GM12878 (cell line): ENCODE measurements at regions not wholly inside any gene's neighbourhood (a gene's known extent, or its start where the extent isn't known, plus 50 kb on each side); places are given as distances from the start of the nearest gene placed in this dataset.

Experiments
- CHD4 ChIP-seq: fragments of 200-600 bp; sonication (generic); IDR thresholded peaks from 2 replicates; pipeline ENCODE4 v1.6.1; 2016; ENCODE audit warnings: mild to moderate bottlenecking
- CREB1 ChIP-seq: IDR thresholded peaks from 2 replicates; pipeline ENCODE4 v1.6.1; 2012; ENCODE audit warnings: low read depth, mild to moderate bottlenecking, inconsistent platforms
- CTCF ChIP-seq, 3 experiments: IDR thresholded peaks in 2 of 3; conservative IDR thresholded peaks in 1 of 3; 2 replicates each; pipeline ENCODE4 v1.5.1; 2011; ENCODE audit warnings: low read depth in 3 of 3, low read length in 3 of 3, mild to moderate bottlenecking in 3 of 3, control low read depth in 2 of 3, moderate library complexity in 2 of 3, inconsistent platforms in 1 of 3, mixed read lengths in 1 of 3; ENCODE audit not compliant: control insufficient read depth in 2 of 3, insufficient read depth in 1 of 3; ENCODE audit errors: extremely low read depth in 1 of 3
- KDM1A ChIP-seq: fragments of 200-600 bp; sonication (generic); IDR thresholded peaks from 2 replicates; pipeline ENCODE4 v1.6.1; 2016; ENCODE audit warnings: borderline replicate concordance
- MYC ChIP-seq: IDR thresholded peaks from 2 replicates; pipeline ENCODE4 v1.6.1; 2011; ENCODE audit warnings: mild to moderate bottlenecking, low read length, moderate library complexity, inconsistent platforms; ENCODE audit not compliant: insufficient read depth, insufficient replicate concordance, insufficient read length, severe bottlenecking
- NFYA ChIP-seq: IDR thresholded peaks from 2 replicates; pipeline ENCODE4 v1.6.1; 2011; ENCODE audit warnings: low read depth, mild to moderate bottlenecking, low read length, improper control_type of control experiment, borderline replicate concordance
- PML ChIP-seq: IDR thresholded peaks from 2 replicates; pipeline ENCODE4 v1.6.1; 2012; ENCODE audit warnings: low read length, inconsistent platforms
- SP1 ChIP-seq: IDR thresholded peaks from one replicate; pipeline ENCODE4 v1.6.1; 2011; ENCODE audit warnings: low read depth, low read length
- TCF7 ChIP-seq: IDR thresholded peaks from 2 replicates; pipeline ENCODE4 v1.6.1; 2014; ENCODE audit warnings: antibody characterized with exemption, borderline replicate concordance
- USF2 ChIP-seq: IDR thresholded peaks from 2 replicates; pipeline ENCODE4 v1.6.1; 2011; ENCODE audit warnings: low read depth, low read length, improper control_type of control experiment, borderline replicate concordance
- ZBTB33 ChIP-seq: fragments of 450-650 bp; IDR thresholded peaks from 2 replicates; pipeline ENCODE4 v1.6.1; 2017; ENCODE audit warnings: mild to moderate bottlenecking
- TF ChIP-seq, protein P1 (sequence below): fragments of 450-650 bp; IDR thresholded peaks from 2 replicates; pipeline ENCODE4 v1.6.1; 2017; ENCODE audit warnings: borderline replicate concordance
- TF ChIP-seq, protein P2 (sequence below): fragments of 450-650 bp; formaldehyde crosslinking; IDR thresholded peaks from 2 replicates; pipeline ENCODE4 v1.4.0; 2022; ENCODE audit warnings: mild to moderate bottlenecking, moderate library complexity
- TF ChIP-seq, protein P3 (sequence below): IDR thresholded peaks from 2 replicates; pipeline ENCODE4 v1.6.1; 2012; ENCODE audit warnings: mild to moderate bottlenecking, low read depth, low read length

DNA sequence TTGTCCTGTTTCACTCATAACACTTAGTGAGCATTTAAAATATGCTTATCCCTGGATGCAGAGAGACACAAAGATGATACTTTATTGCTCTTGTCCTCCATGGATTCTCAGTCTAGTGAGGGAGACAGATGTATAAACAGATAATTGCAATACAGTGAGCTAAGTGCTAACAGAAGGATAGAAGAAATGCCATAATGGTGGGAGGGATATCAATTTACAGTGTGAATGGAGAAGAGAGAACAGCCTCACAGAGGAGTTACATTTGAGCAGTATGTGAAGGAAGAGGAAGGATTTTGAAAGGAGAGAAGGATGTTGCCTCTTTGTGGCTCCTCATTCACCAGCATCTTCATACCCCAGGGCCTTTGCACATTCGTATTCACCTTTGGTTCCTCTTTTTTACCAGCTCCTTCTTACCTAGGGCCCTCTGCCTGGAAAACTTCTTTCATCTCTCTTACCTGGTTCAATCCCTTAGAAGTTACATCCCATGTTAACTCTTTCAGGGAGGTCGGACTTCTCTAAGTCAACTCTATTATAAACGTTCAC lies 341.7 kb downstream of the PRL start:
- TF ChIP-seq CTCF (IDR thresholded peaks at IDR 0.05 in 2 of 3, conservative IDR thresholded peaks at IDR 0.05 in 1 of 3; ENCODE audit: control insufficient read depth in 2 of 3, extremely low read depth in 1 of 3, insufficient read depth in 1 of 3, low read depth in 3 of 3, low read length in 3 of 3), result no peak
- TF ChIP-seq ZBTB33, result no peak
- TF ChIP-seq SP1, result no peak
- TF ChIP-seq PML, result no peak
- TF ChIP-seq USF2, result no peak
- TF ChIP-seq TCF7, result no peak
- no peak for TF ChIP-seq MYC
- TF ChIP-seq, protein P1, sequence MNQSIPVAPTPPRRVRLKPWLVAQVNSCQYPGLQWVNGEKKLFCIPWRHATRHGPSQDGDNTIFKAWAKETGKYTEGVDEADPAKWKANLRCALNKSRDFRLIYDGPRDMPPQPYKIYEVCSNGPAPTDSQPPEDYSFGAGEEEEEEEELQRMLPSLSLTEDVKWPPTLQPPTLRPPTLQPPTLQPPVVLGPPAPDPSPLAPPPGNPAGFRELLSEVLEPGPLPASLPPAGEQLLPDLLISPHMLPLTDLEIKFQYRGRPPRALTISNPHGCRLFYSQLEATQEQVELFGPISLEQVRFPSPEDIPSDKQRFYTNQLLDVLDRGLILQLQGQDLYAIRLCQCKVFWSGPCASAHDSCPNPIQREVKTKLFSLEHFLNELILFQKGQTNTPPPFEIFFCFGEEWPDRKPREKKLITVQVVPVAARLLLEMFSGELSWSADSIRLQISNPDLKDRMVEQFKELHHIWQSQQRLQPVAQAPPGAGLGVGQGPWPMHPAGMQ, result no peak
- TF ChIP-seq, protein P2, sequence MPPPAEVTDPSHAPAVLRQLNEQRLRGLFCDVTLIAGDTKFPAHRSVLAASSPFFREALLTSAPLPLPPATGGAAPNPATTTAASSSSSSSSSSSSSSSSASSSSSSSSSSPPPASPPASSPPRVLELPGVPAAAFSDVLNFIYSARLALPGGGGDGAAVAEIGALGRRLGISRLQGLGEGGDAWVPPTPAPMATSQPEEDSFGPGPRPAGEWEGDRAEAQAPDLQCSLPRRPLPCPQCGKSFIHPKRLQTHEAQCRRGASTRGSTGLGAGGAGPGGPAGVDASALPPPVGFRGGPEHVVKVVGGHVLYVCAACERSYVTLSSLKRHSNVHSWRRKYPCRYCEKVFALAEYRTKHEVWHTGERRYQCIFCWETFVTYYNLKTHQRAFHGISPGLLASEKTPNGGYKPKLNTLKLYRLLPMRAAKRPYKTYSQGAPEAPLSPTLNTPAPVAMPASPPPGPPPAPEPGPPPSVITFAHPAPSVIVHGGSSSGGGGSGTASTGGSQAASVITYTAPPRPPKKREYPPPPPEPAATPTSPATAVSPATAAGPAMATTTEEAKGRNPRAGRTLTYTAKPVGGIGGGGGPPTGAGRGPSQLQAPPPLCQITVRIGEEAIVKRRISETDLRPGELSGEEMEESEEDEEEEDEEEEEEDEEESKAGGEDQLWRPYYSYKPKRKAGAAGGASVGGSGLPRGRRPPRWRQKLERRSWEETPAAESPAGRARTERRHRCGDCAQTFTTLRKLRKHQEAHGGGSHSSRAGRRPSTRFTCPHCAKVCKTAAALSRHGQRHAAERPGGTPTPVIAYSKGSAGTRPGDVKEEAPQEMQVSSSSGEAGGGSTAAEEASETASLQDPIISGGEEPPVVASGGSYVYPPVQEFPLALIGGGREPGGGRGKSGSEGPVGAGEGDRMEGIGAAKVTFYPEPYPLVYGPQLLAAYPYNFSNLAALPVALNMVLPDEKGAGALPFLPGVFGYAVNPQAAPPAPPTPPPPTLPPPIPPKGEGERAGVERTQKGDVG, result no peak
- TF ChIP-seq, protein P3, sequence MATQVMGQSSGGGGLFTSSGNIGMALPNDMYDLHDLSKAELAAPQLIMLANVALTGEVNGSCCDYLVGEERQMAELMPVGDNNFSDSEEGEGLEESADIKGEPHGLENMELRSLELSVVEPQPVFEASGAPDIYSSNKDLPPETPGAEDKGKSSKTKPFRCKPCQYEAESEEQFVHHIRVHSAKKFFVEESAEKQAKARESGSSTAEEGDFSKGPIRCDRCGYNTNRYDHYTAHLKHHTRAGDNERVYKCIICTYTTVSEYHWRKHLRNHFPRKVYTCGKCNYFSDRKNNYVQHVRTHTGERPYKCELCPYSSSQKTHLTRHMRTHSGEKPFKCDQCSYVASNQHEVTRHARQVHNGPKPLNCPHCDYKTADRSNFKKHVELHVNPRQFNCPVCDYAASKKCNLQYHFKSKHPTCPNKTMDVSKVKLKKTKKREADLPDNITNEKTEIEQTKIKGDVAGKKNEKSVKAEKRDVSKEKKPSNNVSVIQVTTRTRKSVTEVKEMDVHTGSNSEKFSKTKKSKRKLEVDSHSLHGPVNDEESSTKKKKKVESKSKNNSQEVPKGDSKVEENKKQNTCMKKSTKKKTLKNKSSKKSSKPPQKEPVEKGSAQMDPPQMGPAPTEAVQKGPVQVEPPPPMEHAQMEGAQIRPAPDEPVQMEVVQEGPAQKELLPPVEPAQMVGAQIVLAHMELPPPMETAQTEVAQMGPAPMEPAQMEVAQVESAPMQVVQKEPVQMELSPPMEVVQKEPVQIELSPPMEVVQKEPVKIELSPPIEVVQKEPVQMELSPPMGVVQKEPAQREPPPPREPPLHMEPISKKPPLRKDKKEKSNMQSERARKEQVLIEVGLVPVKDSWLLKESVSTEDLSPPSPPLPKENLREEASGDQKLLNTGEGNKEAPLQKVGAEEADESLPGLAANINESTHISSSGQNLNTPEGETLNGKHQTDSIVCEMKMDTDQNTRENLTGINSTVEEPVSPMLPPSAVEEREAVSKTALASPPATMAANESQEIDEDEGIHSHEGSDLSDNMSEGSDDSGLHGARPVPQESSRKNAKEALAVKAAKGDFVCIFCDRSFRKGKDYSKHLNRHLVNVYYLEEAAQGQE, result no peak
- no peak for TF ChIP-seq KDM1A
- TF ChIP-seq CREB1, result no peak
- TF ChIP-seq NFYA, result no peak
- no peak for TF ChIP-seq CHD4
